T-helper 1 cell treated with Interleukin-12 subunit alpha and Interleukin-12 subunit beta and Interleukin-4 antibody, amounts not matched to agents 30 ng/mL and 1 ng/mL, for 36 hours (primary cell): ENCODE measurements at regions not wholly inside any gene's neighbourhood (a gene's known extent, or its start where the extent isn't known, plus 50 kb on each side); places are given as distances from the start of the nearest gene placed in this dataset.

Experiments
- intact Hi-C: fragments of 100-400 bp; cut with micrococcal nuclease; formaldehyde crosslinking; loops from one replicate; pipeline ENCODE4 v1.15.1; 2024

- intact Hi-C loops = no loop called here
Measured at GRCh38 chr5:67289763-67290521, 93.3 kb upstream of the CD180 start.

GRCh38 chr5:67287510-67288268 is 91.1 kb upstream of the CD180 start:
- intact Hi-C loops = no loop called here

GRCh38 chr5:67286006-67286405 is 89.4 kb upstream of the CD180 start:
- intact Hi-C loops = no loop called here

- intact Hi-C loops = no loop called here
Measured at GRCh38 chr5:67283988-67284487, 87.4 kb upstream of the CD180 start.

- intact Hi-C loops = no loop called here
Measured at GRCh38 chr5:67283275-67283987, 86.8 kb upstream of the CD180 start.

- intact Hi-C loops = no loop called here
Measured at GRCh38 chr5:67281874-67282273, 85.3 kb upstream of the CD180 start.

GRCh38 chr5:67273689-67274356 is 77.2 kb upstream of the CD180 start:
- intact Hi-C loops = no loop called here

- intact Hi-C loops = no loop called here
Measured at GRCh38 chr5:67272453-67273130, 76.0 kb upstream of the CD180 start.

- intact Hi-C loops = no loop called here
Measured at GRCh38 chr5:67268231-67269021, 71.8 kb upstream of the CD180 start.

GRCh38 chr5:67267512-67268216 is 71.1 kb upstream of the CD180 start:
- intact Hi-C loops = no loop called here

GRCh38 chr5:67266654-67267350 is 70.2 kb upstream of the CD180 start:
- intact Hi-C loops = no loop called here

- intact Hi-C loops = no loop called here
Measured at GRCh38 chr5:67265951-67266350, 69.4 kb upstream of the CD180 start.

GRCh38 chr5:67263656-67264408 is 67.2 kb upstream of the CD180 start:
- intact Hi-C loops = no loop called here

- intact Hi-C loops = no loop called here
Measured at GRCh38 chr5:67262956-67263355, 66.4 kb upstream of the CD180 start.

- intact Hi-C loops = no loop called here
Measured at GRCh38 chr5:67262206-67262605, 65.6 kb upstream of the CD180 start.

GRCh38 chr5:67259548-67260215 is 63.1 kb upstream of the CD180 start:
- intact Hi-C loops = no loop called here

GRCh38 chr5:67257500-67257899 is 60.9 kb upstream of the CD180 start:
- intact Hi-C loops = no loop called here

- intact Hi-C loops = no loop called here
Measured at GRCh38 chr5:67257077-67257476, 60.5 kb upstream of the CD180 start.
